ENCODE measurements at regions not wholly inside any gene's neighbourhood (a gene's known extent, or its start where the extent isn't known, plus 50 kb on each side); places are given as distances from the start of the nearest gene placed in this dataset.

DNA sequence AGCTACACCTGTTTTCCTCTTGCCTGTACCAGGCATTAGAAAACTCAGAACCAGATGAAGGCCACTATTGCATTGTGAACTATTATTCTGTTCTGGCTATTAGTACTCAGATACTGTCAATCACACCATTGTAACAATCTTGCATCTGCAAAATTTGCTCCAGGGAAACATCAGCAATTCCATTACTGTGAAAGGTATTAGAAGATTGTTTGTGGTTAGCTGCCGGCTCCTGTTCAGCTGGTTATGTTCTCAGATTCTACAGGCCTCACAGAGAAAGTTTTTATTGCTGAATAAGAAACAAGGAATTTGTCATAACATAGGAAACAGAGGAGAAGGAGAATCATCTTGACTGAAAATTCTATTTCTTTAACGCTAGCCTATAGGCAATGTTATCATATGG, 179.9 kb downstream of the PLOD2 start:
- TF ChIP-seq, protein P1, sequence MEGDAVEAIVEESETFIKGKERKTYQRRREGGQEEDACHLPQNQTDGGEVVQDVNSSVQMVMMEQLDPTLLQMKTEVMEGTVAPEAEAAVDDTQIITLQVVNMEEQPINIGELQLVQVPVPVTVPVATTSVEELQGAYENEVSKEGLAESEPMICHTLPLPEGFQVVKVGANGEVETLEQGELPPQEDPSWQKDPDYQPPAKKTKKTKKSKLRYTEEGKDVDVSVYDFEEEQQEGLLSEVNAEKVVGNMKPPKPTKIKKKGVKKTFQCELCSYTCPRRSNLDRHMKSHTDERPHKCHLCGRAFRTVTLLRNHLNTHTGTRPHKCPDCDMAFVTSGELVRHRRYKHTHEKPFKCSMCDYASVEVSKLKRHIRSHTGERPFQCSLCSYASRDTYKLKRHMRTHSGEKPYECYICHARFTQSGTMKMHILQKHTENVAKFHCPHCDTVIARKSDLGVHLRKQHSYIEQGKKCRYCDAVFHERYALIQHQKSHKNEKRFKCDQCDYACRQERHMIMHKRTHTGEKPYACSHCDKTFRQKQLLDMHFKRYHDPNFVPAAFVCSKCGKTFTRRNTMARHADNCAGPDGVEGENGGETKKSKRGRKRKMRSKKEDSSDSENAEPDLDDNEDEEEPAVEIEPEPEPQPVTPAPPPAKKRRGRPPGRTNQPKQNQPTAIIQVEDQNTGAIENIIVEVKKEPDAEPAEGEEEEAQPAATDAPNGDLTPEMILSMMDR (conservative IDR thresholded peaks at IDR 0.05): no peak
- no peak for TF ChIP-seq EZH2 (IDR thresholded peaks at IDR 0.05; ENCODE audit: low read depth)

Measured in PC-9 (cell line).